HG02678 (cell line): ENCODE measurements at regions not wholly inside any gene's neighbourhood (a gene's known extent, or its start where the extent isn't known, plus 50 kb on each side); places are given as distances from the start of the nearest gene placed in this dataset.

Source experiments
- ATAC-seq: cut with Tn5 transposase; IDR thresholded peaks from one replicate; pipeline ENCODE4 v1.9.1; 2021; ENCODE audit warnings: mild to moderate bottlenecking, moderate library complexity; ENCODE audit not compliant: unreplicated experiment

DNA sequence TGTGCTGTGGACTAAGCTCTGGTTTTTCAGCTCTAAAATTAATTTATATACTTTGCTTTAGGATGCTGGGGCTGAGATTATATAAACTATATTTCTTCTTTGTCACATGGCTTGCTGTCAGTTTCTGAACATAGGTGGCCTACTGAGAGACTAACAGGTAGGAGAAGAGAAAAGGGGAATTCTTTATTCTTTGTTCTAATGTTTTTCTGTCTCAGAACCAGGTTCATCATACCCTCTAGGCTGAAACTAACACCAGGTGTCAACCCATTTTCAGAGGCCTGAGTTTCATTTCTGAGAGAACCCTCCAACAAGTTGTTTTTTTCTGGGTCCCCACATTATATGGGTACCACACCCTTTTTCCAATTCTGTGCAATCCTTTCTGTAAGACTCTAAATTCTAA is 843.6 kb downstream of the TRIB2 start:
- peak; percentile 82 for ATAC-seq

DNA sequence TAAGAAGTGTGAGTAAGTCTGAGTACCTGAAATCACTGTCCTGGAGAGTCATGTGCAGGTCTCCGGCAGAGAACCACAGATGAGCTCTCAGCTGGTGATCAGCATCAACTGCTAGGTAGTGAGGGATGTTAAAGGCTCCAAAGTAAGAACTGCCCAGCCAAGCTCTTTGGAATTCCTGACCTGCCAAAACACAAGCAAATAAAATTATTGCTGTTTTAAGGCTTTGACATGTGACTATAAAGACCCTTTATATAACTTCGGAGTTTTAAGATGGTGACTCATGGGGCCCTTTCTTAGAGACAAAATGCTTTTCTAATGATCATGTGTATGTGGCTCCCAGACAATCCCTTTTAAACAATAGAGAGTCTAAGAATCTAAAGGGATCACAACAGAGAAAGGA is 855.7 kb downstream of the TRIB2 start:
- no peak for ATAC-seq

DNA sequence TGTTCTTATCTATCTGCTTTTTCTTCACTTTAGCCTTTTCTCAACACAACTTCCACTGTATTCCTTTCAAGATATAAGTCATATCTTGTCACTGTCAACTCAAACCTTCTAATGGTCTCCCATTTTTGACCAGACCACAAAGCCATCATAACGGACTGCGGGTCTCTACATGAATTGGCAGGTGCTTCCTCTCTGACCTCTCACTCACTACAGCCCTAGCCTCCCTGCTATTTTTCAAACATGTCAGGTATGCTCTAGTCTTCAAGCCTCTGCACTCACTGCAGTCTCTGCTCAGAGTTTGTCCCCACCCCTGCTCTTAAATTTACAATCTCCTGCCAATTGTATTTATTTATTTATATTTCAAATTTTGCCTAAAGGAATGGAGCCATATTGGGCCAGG is 858.1 kb downstream of the TRIB2 start:
- ATAC-seq: no peak

DNA sequence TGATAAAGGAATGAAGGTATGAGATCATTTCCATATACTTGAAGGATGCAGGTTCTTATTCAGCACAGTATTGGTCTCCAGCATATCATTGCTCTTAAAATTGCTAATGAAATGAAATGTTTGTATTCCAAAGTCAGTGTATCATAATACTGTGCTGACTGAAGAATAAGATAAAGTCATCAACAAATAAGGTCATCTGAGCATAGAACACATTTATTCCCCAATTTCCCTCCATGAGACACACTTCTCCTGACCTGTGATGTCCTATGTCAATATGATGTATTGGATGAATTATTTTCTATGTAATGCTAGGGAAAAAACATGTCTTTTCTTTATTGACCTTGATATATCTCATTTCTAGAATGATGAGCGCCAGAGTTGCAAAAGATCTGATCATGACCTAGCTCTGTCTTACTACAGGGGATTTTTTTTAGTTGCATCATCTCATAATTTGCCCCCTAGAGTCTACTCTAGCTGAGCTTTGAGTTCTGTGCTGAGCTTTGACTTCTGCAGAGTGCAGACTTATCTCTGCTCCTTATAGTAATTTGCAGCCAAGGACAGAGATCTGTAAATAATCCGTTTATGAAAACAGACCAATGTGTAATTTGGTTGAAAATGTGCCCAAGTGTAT is 859.8 kb downstream of the TRIB2 start:
- no peak for ATAC-seq

DNA sequence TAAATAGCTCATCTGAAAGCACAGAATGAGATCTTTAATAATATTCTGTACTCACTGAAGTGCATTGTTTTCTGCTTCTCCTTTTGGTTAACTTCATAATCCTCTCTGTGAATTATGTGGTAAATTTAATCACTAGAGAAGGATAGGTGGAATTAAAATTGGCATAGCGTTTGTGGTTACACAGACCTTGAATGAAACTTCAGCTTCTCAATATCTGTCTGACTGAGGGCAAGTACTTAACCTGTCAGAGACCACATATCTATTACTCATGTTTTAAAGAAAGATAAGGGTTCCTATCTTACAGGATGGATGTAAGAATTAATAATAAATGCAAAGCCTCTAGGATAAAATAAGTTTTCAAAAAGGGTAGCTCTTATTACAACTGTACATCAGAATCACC is 861.8 kb downstream of the TRIB2 start:
- ATAC-seq: no peak

DNA sequence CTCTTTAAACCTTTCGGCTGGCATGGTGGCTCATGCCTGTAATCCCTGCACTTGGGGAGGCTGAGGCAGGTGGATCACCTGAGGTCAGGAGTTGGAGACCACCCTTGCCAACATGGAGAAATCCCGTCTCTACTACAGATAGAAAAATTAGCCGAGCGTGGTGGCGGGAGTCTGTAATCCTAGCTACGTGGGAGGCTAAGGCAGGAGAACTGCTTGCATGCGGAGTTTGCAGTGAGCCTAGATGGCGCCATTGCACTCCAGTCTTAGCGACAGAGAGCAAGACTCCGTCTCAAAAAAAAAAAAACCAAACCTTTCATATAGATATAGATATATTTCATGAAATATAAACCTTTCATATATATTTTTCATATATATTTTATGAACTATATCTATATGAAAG is 864.7 kb downstream of the TRIB2 start:
- no peak for ATAC-seq

DNA sequence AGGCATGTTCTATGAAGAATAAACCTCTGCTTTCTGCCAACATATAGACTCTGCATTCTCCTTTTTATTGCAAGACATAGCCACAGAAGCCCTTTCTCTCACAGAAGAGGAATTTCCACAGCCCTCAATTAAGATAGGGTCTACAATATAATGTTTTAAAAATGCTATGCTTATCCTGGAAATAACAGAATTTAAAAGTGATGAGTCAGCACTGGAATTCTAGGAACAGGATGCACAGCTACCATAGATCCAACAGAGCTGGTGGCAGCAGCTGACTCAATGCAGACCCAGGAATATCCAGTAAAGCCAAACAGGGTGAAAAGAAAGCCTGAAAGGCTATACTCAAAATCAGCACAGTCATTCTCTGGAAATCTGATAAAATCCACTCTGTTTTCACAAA is 866.9 kb downstream of the TRIB2 start:
- ATAC-seq: no peak

DNA sequence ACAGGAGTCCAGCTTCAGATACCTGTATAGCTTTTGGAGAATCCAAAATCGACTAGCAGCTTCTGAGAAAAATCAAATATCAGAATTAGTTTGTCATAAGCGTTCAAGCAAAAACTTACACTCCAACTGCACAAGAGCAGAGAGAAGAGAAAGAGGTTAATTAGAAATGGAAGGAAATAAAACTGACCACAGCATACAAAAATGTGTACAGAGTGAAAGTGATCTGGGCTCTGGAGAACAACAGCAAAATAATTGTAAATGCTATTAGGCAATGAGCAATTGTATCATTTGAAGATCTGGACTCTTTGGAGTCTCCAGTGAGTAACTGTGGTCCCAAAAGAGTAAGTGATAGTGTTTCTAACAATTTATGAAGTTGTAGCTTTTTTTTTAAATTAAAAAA is 867.3 kb downstream of the TRIB2 start:
- ATAC-seq: no peak

DNA sequence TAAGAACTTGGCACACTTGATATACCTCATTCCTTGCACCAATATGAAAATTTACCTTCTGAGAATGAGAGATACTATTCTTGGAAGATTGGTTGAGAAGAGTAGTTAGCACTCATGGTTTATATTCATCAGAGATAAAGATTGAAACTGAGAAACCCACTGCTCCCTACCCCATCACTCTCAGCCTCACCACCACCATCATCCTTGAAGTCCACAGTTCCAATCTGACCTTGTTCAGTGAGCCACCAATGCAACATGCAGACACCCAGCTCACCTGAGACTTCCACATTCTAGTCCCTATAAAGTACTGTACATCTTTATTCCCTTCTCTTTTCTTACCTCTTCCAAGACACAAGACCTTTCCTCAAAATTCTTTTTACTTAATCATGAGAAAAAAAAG is 869.0 kb downstream of the TRIB2 start:
- ATAC-seq: no peak

DNA sequence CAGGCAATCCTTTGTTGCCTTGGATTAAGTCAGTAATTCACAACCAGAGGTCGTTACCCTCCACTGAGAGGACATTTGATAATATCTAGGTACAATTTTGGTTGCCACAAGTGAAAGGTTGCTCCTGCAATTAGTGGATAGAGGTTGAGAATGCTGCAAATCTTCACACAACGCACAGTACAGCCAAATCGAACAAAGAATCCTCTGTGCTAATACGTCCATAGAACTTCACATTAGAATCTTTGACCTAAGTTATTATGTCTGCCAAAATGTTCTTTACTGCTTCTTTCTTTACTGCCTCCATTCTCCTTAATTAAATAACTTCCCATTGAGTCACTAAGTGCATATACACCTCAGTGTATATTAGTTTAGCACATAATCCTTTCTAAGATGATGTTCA is 879.5 kb downstream of the TRIB2 start:
- ATAC-seq: no peak

DNA sequence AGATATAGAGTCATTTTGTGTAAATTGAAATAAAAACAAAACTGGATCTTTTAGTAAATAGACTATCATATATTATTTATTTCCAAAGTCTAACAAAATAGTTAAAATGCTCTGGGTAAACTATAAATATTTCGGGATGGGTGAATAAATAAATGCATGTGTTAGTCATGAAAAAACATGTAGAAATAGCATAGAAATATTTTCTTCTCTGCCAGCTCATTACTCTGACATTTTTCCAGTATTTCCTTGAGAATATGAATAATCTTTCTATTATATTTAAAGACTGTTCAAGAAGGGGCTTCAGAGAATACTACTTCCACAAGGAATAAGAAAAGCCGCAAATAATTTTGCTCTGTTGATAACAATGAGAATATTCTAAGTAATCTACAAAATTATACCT is 880.4 kb downstream of the TRIB2 start:
- ATAC-seq: no peak

DNA sequence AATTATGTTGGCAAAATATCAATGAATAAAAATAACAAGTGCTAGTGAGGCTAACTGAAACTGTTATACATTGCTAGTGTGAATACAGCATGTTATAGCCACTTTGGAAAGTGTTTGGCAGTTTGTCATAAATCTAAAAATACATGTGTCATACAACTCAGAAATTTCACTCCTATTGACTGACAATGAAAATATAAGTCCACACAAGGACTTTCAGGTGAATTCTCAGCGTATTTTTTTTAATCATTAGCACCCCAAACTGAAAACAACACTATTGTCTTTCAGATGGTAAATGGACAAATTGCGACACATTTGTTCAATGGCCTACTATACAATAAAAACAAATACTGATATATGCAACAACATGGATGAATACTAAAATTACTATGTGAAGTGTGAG is 884.8 kb downstream of the TRIB2 start:
- ATAC-seq: no peak

DNA sequence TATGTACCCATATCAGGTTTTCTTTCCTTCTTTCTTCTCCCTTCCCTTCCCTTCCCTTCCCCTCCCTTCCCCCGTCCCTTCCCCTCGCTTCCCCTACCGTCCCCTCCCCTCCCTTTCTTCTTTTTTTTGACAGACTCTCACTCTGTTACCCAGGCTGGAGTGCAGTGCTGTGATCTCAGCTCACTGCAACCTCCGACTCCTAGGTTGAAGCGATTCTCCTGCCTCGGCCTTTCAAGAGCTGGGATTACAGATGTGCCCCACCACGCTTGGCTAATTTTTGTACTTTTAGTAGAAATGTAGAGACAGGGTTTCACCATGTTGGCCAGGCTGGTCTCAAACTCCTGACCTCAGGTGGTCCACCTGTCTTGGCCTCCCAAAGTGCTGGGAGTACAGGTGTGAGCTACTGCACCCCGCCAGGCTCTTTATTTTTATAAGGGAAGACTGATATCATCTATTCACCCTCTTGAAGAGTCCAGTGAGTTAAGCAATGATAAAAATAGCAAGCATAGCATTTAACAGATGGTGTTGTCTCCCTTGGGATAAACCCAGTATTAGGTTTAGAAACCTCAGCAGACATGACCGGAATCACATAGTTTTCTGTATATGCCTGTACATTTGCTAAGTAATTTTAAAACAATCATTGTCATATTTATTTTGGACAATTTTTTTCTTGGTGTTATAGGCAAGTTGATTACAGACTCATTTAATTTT is 888.4 kb downstream of the TRIB2 start:
- ATAC-seq: no peak

DNA sequence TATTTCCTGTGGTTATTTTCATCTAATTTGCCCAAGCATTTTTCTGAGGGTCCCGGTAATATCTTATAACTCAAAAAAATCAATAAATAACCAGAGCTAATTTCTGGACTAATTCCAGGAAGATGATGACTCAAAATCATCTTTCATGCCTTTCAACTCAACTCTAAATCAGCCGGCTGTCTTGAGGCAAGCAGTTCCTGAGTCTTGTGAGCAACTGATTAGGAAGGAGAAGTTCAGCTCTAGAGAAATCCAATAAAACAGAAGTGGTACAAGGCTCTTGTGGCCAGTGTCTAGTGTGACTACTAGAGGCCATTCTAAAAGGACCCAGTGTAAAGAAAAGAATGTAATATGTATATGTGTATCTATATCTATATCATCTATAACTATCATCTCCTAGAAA is 890.4 kb downstream of the TRIB2 start:
- ATAC-seq: no peak

DNA sequence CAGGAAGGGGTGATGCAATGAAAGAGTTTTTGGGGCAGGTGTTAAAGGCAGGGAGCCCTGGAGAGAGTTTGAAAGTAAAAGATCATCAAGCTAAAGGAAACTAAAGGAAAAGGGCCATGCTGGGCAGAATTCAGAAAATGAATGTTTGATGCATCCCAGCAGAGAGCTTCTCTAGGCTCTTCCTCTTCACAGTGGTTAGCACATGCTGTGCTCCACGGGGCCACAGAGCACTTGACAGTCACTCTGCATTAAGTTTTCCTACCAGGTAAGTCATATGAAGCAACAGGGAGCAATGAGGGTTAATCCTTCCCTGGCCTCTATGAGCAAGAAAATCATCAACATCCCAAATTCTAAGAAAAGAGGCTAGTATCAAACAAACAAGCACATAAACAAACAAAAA is 895.2 kb downstream of the TRIB2 start:
- no peak for ATAC-seq

DNA sequence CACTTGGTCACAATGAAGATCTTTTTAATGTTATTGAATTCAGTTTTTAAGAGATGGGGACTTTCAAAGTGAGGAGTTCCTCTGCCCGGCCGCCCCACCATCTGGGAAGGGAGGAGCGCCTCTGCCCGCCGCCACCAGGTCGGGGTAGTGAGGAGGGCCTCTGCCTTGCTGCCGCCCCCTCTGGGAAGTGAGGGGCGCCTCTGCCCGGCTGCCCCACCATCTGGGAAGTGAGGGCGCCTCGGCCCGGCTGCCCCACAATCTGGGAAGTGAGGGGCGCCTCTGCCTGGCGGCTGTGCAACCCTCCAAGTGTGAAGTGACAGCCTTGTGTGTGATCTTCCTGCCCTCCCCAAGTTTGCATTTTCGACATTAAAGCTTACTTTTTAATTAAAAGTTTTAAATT is 899.3 kb downstream of the TRIB2 start:
- no peak for ATAC-seq

DNA sequence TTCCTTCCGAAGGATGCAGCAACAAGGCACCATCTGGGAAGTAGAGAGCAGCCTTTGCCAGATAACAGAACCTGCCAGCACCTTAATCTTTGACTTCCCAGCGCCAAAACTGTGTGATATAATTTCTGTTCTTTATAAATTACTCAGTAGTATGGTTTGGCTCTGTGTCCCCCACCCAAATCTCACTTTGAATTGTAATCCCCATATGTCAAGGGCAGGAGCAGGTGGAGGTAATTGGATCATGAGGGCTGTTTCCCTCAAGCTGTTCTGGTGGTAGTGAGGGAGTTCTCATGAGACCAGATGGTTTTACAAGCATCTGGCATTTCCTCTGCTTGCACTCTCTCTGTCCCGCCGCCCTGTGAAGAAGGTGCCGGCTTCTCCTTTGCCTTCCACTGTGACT is 899.9 kb downstream of the TRIB2 start:
- ATAC-seq: no peak

DNA sequence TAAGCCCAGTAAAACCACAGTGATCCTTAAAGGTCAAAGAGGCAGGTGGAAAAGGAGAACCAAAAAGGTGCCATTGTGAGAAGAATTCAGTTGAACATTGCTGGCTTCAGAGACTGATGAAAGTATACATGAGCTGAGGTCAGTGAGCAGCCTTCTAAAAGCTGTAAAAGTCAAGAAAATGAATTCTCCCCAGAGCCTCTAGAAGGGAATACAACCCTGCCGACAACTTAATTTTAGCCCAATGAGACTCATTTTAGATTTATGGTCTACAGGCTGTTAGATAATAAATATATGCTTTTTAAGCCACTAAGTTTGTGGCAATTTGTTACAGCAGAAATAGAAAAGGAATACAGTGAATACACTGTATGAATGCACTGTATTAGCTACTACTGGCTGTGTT is 911.4 kb downstream of the TRIB2 start:
- no peak for ATAC-seq

DNA sequence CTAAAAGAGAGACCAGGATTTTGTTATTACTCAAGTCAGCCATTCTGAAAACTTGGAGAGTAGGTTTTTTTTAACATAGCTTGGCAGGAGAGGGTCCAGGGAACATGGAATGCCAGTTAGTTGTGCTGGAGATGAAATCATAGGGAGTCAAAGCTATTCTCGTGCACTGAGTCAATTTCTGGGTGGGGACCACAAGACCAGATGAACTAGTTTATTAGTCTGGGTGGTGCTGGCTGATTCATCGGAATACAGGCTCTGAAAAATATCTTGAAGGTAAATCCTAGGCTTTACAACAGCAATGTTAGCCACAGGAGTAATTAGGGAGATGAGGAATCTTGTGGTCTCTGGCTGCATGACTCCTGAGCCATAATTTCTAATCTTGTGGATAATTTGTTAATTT is 921.4 kb downstream of the TRIB2 start:
- ATAC-seq: no peak

DNA sequence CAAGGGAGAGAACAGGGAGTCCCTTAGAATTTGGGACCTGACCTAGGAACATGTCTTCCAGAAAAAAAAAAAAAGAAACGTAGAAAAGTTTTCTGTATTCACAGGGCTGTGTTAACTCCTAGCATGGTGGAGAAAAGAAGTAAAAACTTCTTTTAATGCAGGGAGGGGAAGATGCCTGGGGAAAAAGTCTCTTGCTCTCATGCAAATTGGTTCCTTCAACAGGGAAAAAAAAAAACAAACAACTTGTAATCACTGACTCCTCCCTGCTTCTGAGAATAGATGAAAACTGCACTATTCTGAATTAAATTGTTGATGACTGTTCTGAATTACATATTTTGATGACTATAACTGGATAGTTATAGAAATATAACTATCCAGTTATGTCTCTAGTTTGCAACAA is 933.2 kb downstream of the TRIB2 start:
- no peak for ATAC-seq

DNA sequence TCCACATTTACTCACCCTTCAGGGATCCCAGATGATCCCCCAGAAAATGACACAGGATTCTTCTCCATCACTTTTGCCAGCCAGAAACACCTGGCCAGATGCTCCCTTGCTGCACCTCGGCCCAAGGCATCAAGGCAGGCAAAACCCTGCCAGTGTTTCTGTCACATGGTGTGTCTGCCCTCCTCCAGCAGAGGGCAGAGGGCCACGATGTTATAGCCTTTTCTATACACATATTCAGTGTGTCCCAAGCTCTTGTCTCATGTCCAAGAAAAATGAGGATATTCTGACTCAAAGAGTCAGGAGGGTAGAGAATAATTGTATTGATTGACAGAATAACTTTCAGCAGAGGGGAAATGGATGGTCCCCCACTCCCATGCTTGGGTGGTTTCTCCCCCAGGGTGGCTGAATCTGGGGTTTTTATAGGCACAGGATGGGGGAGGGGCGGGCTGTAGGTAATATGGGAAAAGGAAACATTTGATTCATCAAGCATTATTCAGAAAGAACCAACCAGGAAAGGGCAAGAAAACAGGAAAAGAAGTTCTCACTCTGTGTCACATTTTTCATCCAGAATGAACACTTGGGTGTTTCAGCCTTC is 933.9 kb downstream of the TRIB2 start:
- ATAC-seq: no peak

DNA sequence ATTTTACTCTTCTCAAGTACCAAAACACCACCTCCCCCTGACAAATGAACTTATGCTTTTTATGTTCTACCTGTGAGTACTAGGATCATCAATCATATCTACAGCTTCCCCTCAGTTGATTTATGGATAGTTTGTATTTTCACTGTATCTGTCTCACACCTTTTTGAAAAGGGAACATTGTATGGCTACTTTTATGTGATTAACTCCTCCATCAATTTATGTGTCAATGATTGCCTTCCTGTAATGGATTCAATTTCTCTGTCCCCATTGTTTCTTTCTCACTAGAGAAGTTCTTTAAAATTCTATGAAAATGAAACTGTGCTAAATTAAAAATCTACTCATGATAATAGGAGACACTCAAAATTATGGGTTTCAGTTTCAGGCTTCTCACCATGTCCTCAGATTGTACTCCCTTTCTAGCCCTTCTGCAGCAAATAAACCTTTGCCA is 935.0 kb downstream of the TRIB2 start:
- ATAC-seq: peak; percentile 81
